ENCODE measurements at regions not wholly inside any gene's neighbourhood (a gene's known extent, or its start where the extent isn't known, plus 50 kb on each side); places are given as distances from the start of the nearest gene placed in this dataset.

GRCh38 chrX:124211312-124211942, 121.0 kb upstream of the TEX13D start:
- no peak overlapping the region for H3K9ac ChIP-seq (ENCODE audit: insufficient read depth in 1 of 2, low read length in 2 of 2)
- peak; percentile 42 for TF ChIP-seq CTCF (IDR thresholded peaks at IDR 0.05; ENCODE audit: control extremely low read depth, extremely low read depth)
- H3K27me3 ChIP-seq (ENCODE audit: control insufficient read depth in 3 of 3, insufficient read depth in 3 of 3, low read length in 2 of 3) = no peaks in the 10 kb centered on the region
- DNase-seq = peak in 1 of 3 donors; percentile 27
- no peak overlapping the region for H3K27ac ChIP-seq (ENCODE audit: low read depth in 1 of 2, low read length in 1 of 2)
- no peak overlapping the region for H3K4me3 ChIP-seq
- H3K9me3 ChIP-seq (ENCODE audit: control insufficient read depth in 4 of 4, insufficient read depth in 3 of 4, low read length in 3 of 4) = no peaks in the 10 kb centered on the region
- peaks cover 0 to 2% (median 0%) of the 10 kb centered on the region in 5 donors for H3K4me1 ChIP-seq (ENCODE audit: control insufficient read depth in 5 of 5, insufficient read depth in 5 of 5, low read length in 5 of 5)
- peak; percentile 53 for ATAC-seq (ENCODE audit: insufficient read depth, low FRiP score)
- H3K36me3 ChIP-seq (ENCODE audit: control insufficient read depth in 4 of 4, insufficient read depth in 4 of 4, low read length in 4 of 4) = no peaks in the 10 kb centered on the region
- 56 to 57% methylated on average over 3 of the region's 3 CpGs for WGBS, 2 donors

- 24 to 62% methylated on average over 3 of the region's 3 CpGs for WGBS, 2 donors
- Histone ChIP-seq H3K27ac (ENCODE audit: low read depth in 1 of 2, low read length in 1 of 2) (no peak overlapping the region), H3K27me3 (ENCODE audit: control insufficient read depth in 3 of 3, insufficient read depth in 3 of 3, low read length in 2 of 3) (no peaks in the 10 kb centered on the region), H3K36me3 (ENCODE audit: control insufficient read depth in 4 of 4, insufficient read depth in 4 of 4, low read length in 4 of 4) (no peaks in the 10 kb centered on the region), H3K4me1 (ENCODE audit: control insufficient read depth in 5 of 5, insufficient read depth in 5 of 5, low read length in 5 of 5) (peaks cover 0 to 7% (median 2%) of the 10 kb centered on the region in 5 donors), H3K4me3 (no peak overlapping the region), H3K9me3 (ENCODE audit: control insufficient read depth in 4 of 4, insufficient read depth in 3 of 4, low read length in 3 of 4) (no peaks in the 10 kb centered on the region), H3K9ac (ENCODE audit: insufficient read depth in 1 of 2, low read length in 2 of 2) (no peak overlapping the region)
- DNase-seq = no peak
- no peak for ATAC-seq (ENCODE audit: insufficient read depth, low FRiP score)
- TF ChIP-seq CTCF (IDR thresholded peaks at IDR 0.05; ENCODE audit: control extremely low read depth, extremely low read depth) = no peak
These were observed 119.8 kb upstream of the TEX13D start for GRCh38 chrX:124212622-124213021.

GRCh38 chrX:124215786-124216185, 116.7 kb upstream of the TEX13D start:
- no peak overlapping the region for H3K27ac ChIP-seq (ENCODE audit: low read depth in 1 of 2, low read length in 1 of 2)
- no peaks in the 10 kb centered on the region for H3K9me3 ChIP-seq (ENCODE audit: control insufficient read depth in 4 of 4, insufficient read depth in 3 of 4, low read length in 3 of 4)
- peaks cover 0 to 10% (median 8%) of the 10 kb centered on the region in 5 donors for H3K4me1 ChIP-seq (ENCODE audit: control insufficient read depth in 5 of 5, insufficient read depth in 5 of 5, low read length in 5 of 5)
- H3K36me3 ChIP-seq (ENCODE audit: control insufficient read depth in 4 of 4, insufficient read depth in 4 of 4, low read length in 4 of 4) = no peaks in the 10 kb centered on the region
- DNase-seq (no peak), ATAC-seq (ENCODE audit: insufficient read depth, low FRiP score) (no peak)
- no peak for TF ChIP-seq CTCF (IDR thresholded peaks at IDR 0.05; ENCODE audit: control extremely low read depth, extremely low read depth)
- WGBS, 2 donors = 81 to 94% methylated on average over 4 of the region's 4 CpGs
- H3K4me3 ChIP-seq = no peak overlapping the region
- peaks cover 0 to 2% (median 0%) of the 10 kb centered on the region in 3 donors for H3K27me3 ChIP-seq (ENCODE audit: control insufficient read depth in 3 of 3, insufficient read depth in 3 of 3, low read length in 2 of 3)
- H3K9ac ChIP-seq (ENCODE audit: insufficient read depth in 1 of 2, low read length in 2 of 2) = no peak overlapping the region

Data from lung (tissue), 11 donors.